Neural cell (in vitro differentiated cells): ENCODE measurements at regions not wholly inside any gene's neighbourhood (a gene's known extent, or its start where the extent isn't known, plus 50 kb on each side); places are given as distances from the start of the nearest gene placed in this dataset.

Experiments
- H2AFZ ChIP-seq: fragments of 200-600, 300-800 bp; sonication (generic), shearing (Covaris generic); 2 replicates; pipeline ENCODE4 v1.6.0; 2014; ENCODE audit warnings: low read depth, mild to moderate bottlenecking, antibody characterized with exemption, low read length, moderate library complexity
- H3F3A ChIP-seq: fragments of 200-600 bp; shearing (Covaris generic); 2 replicates; pipeline ENCODE4 v1.6.1; 2016; ENCODE audit warnings: mild to moderate bottlenecking, moderate library complexity, mixed read lengths, antibody characterized with exemption, low read length; ENCODE audit not compliant: insufficient read depth, poor library complexity, severe bottlenecking
- H3K27ac ChIP-seq: fragments of 200-600, 300-800 bp; sonication (generic), shearing (Covaris generic); 2 replicates; pipeline ENCODE4 v1.5.1; 2014; ENCODE audit warnings: mild to moderate bottlenecking, low read length, moderate library complexity
- H3K27me3 ChIP-seq: fragments of 300-800, 200-600 bp; sonication (generic), shearing (Covaris generic); 2 replicates; pipeline ENCODE4 v1.6.0; 2014; ENCODE audit warnings: mild to moderate bottlenecking, low read depth, low read length, moderate library complexity; ENCODE audit not compliant: insufficient read depth
- H3K36me3 ChIP-seq: fragments of 300-800, 200-600 bp; sonication (generic), shearing (Covaris generic); 2 replicates; pipeline ENCODE4 v1.5.1; 2014; ENCODE audit warnings: mild to moderate bottlenecking, antibody characterized with exemption, low read length, moderate library complexity; ENCODE audit not compliant: insufficient read depth
- H3K4me2 ChIP-seq: fragments of 300-800, 200-600 bp; sonication (generic), shearing (Covaris generic); 2 replicates; pipeline ENCODE4 v1.6.0; 2014; ENCODE audit warnings: mild to moderate bottlenecking, low read length
- H3K4me3 ChIP-seq: fragments of 300-800, 200-600 bp; sonication (generic), shearing (Covaris generic); 2 replicates; pipeline ENCODE4 v1.5.1; 2014; ENCODE audit warnings: mild to moderate bottlenecking, low read length, moderate library complexity
- H3K79me2 ChIP-seq: fragments of 200-600 bp; shearing (Covaris generic); replicated peaks from 2 replicates; pipeline ENCODE4 v1.6.0; 2014; ENCODE audit warnings: mild to moderate bottlenecking, low read length, moderate library complexity; ENCODE audit not compliant: insufficient read depth
- H3K9ac ChIP-seq: fragments of 300-800, 200-600 bp; sonication (generic), shearing (Covaris generic); 2 replicates; pipeline ENCODE4 v1.6.1; 2016; ENCODE audit warnings: mild to moderate bottlenecking, low read length, mixed read lengths
- H3K9me2 ChIP-seq: fragments of 200-600 bp; shearing (Covaris generic); 2 replicates; pipeline ENCODE4 v1.6.1; 2016; ENCODE audit warnings: mild to moderate bottlenecking, low read length, mixed read lengths; ENCODE audit not compliant: insufficient read depth
- H3K9me3 ChIP-seq: fragments of 200-600, 300-800 bp; sonication (generic), shearing (Covaris generic); 2 replicates; pipeline ENCODE4 v1.6.1; 2016; ENCODE audit warnings: mild to moderate bottlenecking, mixed run types, low read length, moderate library complexity, mixed read lengths
- H4K20me1 ChIP-seq: fragments of 200-600 bp; shearing (Covaris generic); 2 replicates; pipeline ENCODE4 v1.6.1; 2016; ENCODE audit warnings: mild to moderate bottlenecking, mixed run types; ENCODE audit not compliant: insufficient read depth
- CTCF ChIP-seq: fragments of 450-650 bp; IDR thresholded peaks from 2 replicates; pipeline ENCODE4 v1.5.1; 2014; ENCODE audit warnings: antibody characterized with exemption, mild to moderate bottlenecking, moderate library complexity; ENCODE audit not compliant: poor library complexity, severe bottlenecking
- EP300 ChIP-seq: fragments of 450-650 bp; conservative IDR thresholded peaks from 2 replicates; pipeline ENCODE4 v1.6.1; 2014; ENCODE audit warnings: antibody characterized with exemption, mild to moderate bottlenecking, moderate library complexity; ENCODE audit not compliant: poor library complexity, severe bottlenecking
- EZH2 ChIP-seq: fragments of 200-600, 300-800 bp; shearing (Covaris generic), sonication (generic); IDR thresholded peaks from 2 replicates; pipeline ENCODE4 v1.6.1; 2014; ENCODE audit warnings: antibody characterized with exemption, low read length, borderline replicate concordance, mild to moderate bottlenecking; ENCODE audit not compliant: insufficient read depth, poor library complexity, severe bottlenecking
- MXI1 ChIP-seq: fragments of 450-650 bp; conservative IDR thresholded peaks from 2 replicates; pipeline ENCODE4 v1.6.1; 2014; ENCODE audit warnings: antibody characterized with exemption, mild to moderate bottlenecking; ENCODE audit not compliant: poor library complexity, severe bottlenecking
- POLR2AphosphoS5 ChIP-seq: IDR thresholded peaks from 2 replicates; pipeline ENCODE4 v1.6.1; 2012
- RAD21 ChIP-seq: fragments of 450-650 bp; conservative IDR thresholded peaks from 2 replicates; pipeline ENCODE4 v1.6.1; 2014; ENCODE audit warnings: antibody characterized with exemption, mild to moderate bottlenecking, moderate library complexity
- REST ChIP-seq: IDR thresholded peaks from 2 replicates; pipeline ENCODE4 v1.6.1; 2012; ENCODE audit warnings: borderline replicate concordance
- SMC3 ChIP-seq: fragments of 450-650 bp; conservative IDR thresholded peaks from 2 replicates; pipeline ENCODE4 v1.6.1; 2014; ENCODE audit warnings: antibody characterized with exemption, mild to moderate bottlenecking, moderate library complexity; ENCODE audit not compliant: poor library complexity
- TAF1 ChIP-seq: IDR thresholded peaks from 2 replicates; pipeline ENCODE4 v1.6.1; 2012; ENCODE audit warnings: low read depth

- TF ChIP-seq SMC3 (no peak), REST (no peak), POLR2AphosphoS5 (no peak), MXI1 (no peak), RAD21 (no peak), TAF1 (no peak), EP300 (no peak), EZH2 (no peak), CTCF (no peak)
- no peak overlapping the region for H2AFZ ChIP-seq
Observed at GRCh38 chr7:114293289-114294012, 121.2 kb upstream of the FOXP2 start.

GRCh38 chr7:114279901-114280300 lies 134.7 kb upstream of the FOXP2 start:
- Histone ChIP-seq H3K27ac (no peak overlapping the region), H3K4me2 (no peak overlapping the region), H3K9ac (no peak overlapping the region), H3K4me3 (no peak overlapping the region), H3K27me3 (no peaks in the 10 kb centered on the region), H3F3A (no peaks in the 10 kb centered on the region), H3K9me3 (no peaks in the 10 kb centered on the region), H3K36me3 (no peaks in the 10 kb centered on the region), H3K79me2 (no peaks in the 10 kb centered on the region), H3K9me2 (no peaks in the 10 kb centered on the region), H4K20me1 (no peaks in the 10 kb centered on the region), H2AFZ (no peak overlapping the region)
- no peak for TF ChIP-seq SMC3
- no peak for TF ChIP-seq REST
- no peak for TF ChIP-seq RAD21
- no peak for TF ChIP-seq EP300
- TF ChIP-seq MXI1 = no peak
- TF ChIP-seq CTCF = no peak
- TF ChIP-seq POLR2AphosphoS5 = no peak
- no peak for TF ChIP-seq TAF1

More at GRCh38 chr7:114293289-114294012, 121.2 kb upstream of the FOXP2 start:
- no peaks in the 10 kb centered on the region for H3F3A ChIP-seq
- no peaks in the 10 kb centered on the region for H3K79me2 ChIP-seq
- H3K9me3 ChIP-seq = no peaks in the 10 kb centered on the region
- no peaks in the 10 kb centered on the region for H4K20me1 ChIP-seq
- H3K27ac ChIP-seq = no peak overlapping the region
- H3K27me3 ChIP-seq = no peaks in the 10 kb centered on the region
- no peaks in the 10 kb centered on the region for H3K9me2 ChIP-seq
- no peak overlapping the region for H3K4me2 ChIP-seq
- H3K9ac ChIP-seq = no peak overlapping the region
- H3K36me3 ChIP-seq = no peaks in the 10 kb centered on the region
- H3K4me3 ChIP-seq = no peak overlapping the region
